ENCODE measurements at regions not wholly inside any gene's neighbourhood (a gene's known extent, or its start where the extent isn't known, plus 50 kb on each side); places are given as distances from the start of the nearest gene placed in this dataset.

GRCh38 chr19:27971071-27971470 is 1241.9 kb downstream of the UQCRFS1 start:
- TF ChIP-seq CTCF (IDR thresholded peaks at IDR 0.05 in 4 of 5, conservative IDR thresholded peaks at IDR 0.05 in 1 of 5) (no peak), POLR2A (IDR thresholded peaks at IDR 0.05) (no peak)

All from gastrocnemius medialis (tissue), 4 donors.